Endodermal cell (in vitro differentiated cells): ENCODE measurements at regions not wholly inside any gene's neighbourhood (a gene's known extent, or its start where the extent isn't known, plus 50 kb on each side); places are given as distances from the start of the nearest gene placed in this dataset.
A peak's percentile ranks its signal among the peaks of the same experiment; 100 is the strongest.

Experiments
- DNase-seq: peaks from one replicate; pipeline ENCODE4 v3.0.0-alpha.2; 2017
- H3K27ac ChIP-seq: 2 replicates; pipeline ENCODE4 v1.5.1; 2013; ENCODE audit warnings: mild to moderate bottlenecking, low read depth, low read length, moderate library complexity
- H3K27me3 ChIP-seq: 2 replicates; pipeline ENCODE4 v1.6.1; 2013; ENCODE audit warnings: mild to moderate bottlenecking, low read length, moderate library complexity; ENCODE audit not compliant: insufficient read depth, control insufficient read depth, poor library complexity, severe bottlenecking
- H3K36me3 ChIP-seq: 2 replicates; pipeline ENCODE4 v1.7.0; 2013; ENCODE audit warnings: mild to moderate bottlenecking, low read length, moderate library complexity; ENCODE audit not compliant: control insufficient read depth, insufficient read depth
- H3K4me1 ChIP-seq: one replicate; pipeline ENCODE4 v1.7.0; 2013; ENCODE audit warnings: low read length; ENCODE audit not compliant: control insufficient read depth, insufficient read depth
- H3K4me3 ChIP-seq: 2 replicates; pipeline ENCODE4 v1.5.1; 2013; ENCODE audit warnings: mild to moderate bottlenecking, low read length, moderate library complexity
- H3K9ac ChIP-seq: 2 replicates; pipeline ENCODE4 v1.6.1; 2013; ENCODE audit warnings: mild to moderate bottlenecking, low read length, moderate library complexity; ENCODE audit not compliant: poor library complexity, severe bottlenecking; ENCODE audit errors: extremely low read depth
- H3K9me3 ChIP-seq: 2 replicates; pipeline ENCODE4 v1.6.1; 2013; ENCODE audit warnings: mild to moderate bottlenecking, low read length, moderate library complexity; ENCODE audit not compliant: control insufficient read depth
- H3K27ac Mint-ChIP-seq: 2 replicates; pipeline ENCODE4 v1.8.0; 2020; ENCODE audit warnings: mixed read lengths
- H3K27me3 Mint-ChIP-seq: 2 replicates; pipeline ENCODE4 v1.8.0; 2021; ENCODE audit warnings: mild to moderate bottlenecking, mixed read lengths; ENCODE audit not compliant: insufficient read depth
- H3K36me3 Mint-ChIP-seq: 2 replicates; pipeline ENCODE4 v1.8.0; 2020; ENCODE audit warnings: low read depth, mixed read lengths
- H3K4me1 Mint-ChIP-seq: 2 replicates; pipeline ENCODE4 v1.8.0; 2020; ENCODE audit warnings: mixed read lengths
- H3K4me3 Mint-ChIP-seq: 2 replicates; pipeline ENCODE4 v1.8.0; 2020; ENCODE audit warnings: mild to moderate bottlenecking, moderate library complexity, mixed read lengths
- H3K9me3 Mint-ChIP-seq: 2 replicates; pipeline ENCODE4 v1.8.0; 2020; ENCODE audit warnings: mild to moderate bottlenecking, mixed read lengths
- CTCF ChIP-seq: fragments of 200-600 bp; sonication (generic); conservative IDR thresholded peaks from 2 replicates; pipeline ENCODE4 v1.5.0; 2021; ENCODE audit warnings: antibody characterized with exemption, mild to moderate bottlenecking
- WGBS, 2 experiments: methylation state at CpG; one replicate each; pipeline versions ENCODE4 v1.1.5 to v1.1.7; 2013; ENCODE audit warnings: missing lambda C conversion rate in 2 of 2, mixed read lengths in 1 of 2; ENCODE audit not compliant: insufficient coverage in 1 of 2, insufficient read length in 1 of 2; 5-methylcytosine and 5-hydroxymethylcytosine counted together

DNA sequence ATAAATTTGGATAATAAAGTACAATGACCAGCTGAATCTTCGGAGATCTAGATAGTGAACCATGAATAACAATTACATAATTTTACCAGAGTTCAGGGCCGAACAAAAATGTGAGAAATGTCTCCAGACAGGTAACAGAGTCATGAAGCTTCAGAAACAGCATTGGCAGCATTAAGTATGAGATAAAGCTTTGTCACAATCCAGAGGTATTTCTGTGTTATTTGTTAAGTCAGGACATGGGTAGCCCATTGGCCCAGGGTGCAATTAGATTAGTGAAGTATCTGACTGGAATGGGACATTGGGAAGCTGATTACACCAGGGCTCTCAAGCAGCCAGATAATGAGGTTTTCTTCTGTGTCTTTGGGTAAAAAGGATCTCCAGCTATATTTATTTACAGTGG is 184.2 kb upstream of the PPP1R3A start:
- H3K27me3 ChIP-seq: no peaks in the 10 kb centered on the region
- H3K4me3 ChIP-seq: no peak overlapping the region
- WGBS, 2 experiments: 87 to 100% methylated on average over 1 to 2 of the region's 2 CpGs
- H3K4me3 Mint-ChIP-seq: no peak overlapping the region
- H3K4me1 Mint-ChIP-seq: peaks cover 9% of the 10 kb centered on the region
- H3K27ac ChIP-seq: no peak overlapping the region
- no peaks in the 10 kb centered on the region for H3K36me3 ChIP-seq
- peaks cover 10% of the 10 kb centered on the region for H3K4me1 ChIP-seq
- DNase-seq: no peak
- peak overlapping the region; percentile 5 for H3K9ac ChIP-seq
- TF ChIP-seq CTCF: no peak
- no peak overlapping the region for H3K27ac Mint-ChIP-seq
- H3K9me3 ChIP-seq: no peaks in the 10 kb centered on the region
- H3K27me3 Mint-ChIP-seq: no peaks in the 10 kb centered on the region
- no peaks in the 10 kb centered on the region for H3K36me3 Mint-ChIP-seq
- no peaks in the 10 kb centered on the region for H3K9me3 Mint-ChIP-seq

DNA sequence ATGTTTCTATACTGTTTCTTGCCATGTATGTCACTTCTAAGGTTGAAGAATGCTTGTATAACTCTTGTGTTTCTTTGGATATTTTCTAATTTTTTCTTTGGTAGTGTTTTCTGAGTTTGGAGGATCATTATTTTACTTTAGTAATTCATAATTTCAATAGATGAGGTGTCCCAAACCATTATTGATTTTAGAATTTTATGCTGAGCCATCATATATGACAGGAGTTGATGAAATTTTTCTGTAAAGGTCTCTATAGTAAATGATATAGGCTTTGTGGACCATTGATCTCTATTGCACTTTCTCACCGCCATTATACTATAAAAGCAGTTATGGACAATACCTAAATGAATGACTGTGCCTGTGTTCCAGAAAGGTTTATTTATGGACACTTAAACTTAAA is 183.3 kb upstream of the PPP1R3A start:
- Histone ChIP-seq H3K9ac (no peak overlapping the region), H3K9me3 (no peaks in the 10 kb centered on the region), H3K36me3 (no peaks in the 10 kb centered on the region), H3K27ac (no peak overlapping the region), H3K4me1 (peaks cover 10% of the 10 kb centered on the region), H3K27me3 (no peaks in the 10 kb centered on the region), H3K4me3 (no peak overlapping the region)
- DNase-seq: no peak
- Mint-ChIP-seq H3K27me3 (no peaks in the 10 kb centered on the region), H3K36me3 (no peaks in the 10 kb centered on the region), H3K27ac (no peak overlapping the region), H3K9me3 (no peaks in the 10 kb centered on the region), H3K4me3 (no peak overlapping the region), H3K4me1 (peaks cover 11% of the 10 kb centered on the region)
- WGBS, 2 experiments: 100% methylated on average over 1 of the region's 1 CpG; no CpG with 5 or more reads in 1 of the 2 experiments
- TF ChIP-seq CTCF: no peak

DNA sequence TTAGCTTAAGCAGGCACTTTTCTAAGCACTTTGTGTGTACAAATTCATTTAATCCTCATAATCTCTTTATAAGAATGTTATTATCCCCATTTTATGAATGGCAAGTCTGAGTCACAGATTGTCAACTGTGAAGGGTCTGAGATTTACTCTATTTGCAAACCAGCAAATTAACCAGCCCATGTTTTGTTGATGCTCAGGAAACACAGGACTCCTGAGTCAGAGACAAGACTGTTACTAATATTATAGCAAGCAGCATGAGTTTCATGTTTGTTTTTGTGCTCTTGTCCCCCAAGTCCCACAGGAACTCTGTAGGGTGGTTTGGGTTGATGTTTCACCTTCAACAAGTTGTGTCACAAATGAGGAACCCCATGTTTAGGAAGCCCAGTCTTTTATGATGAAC is 182.0 kb upstream of the PPP1R3A start:
- peaks cover 2% of the 10 kb centered on the region for H3K36me3 Mint-ChIP-seq
- Histone ChIP-seq H3K36me3 (no peaks in the 10 kb centered on the region), H3K4me1 (peaks cover 10% of the 10 kb centered on the region), H3K9ac (no peak overlapping the region), H3K4me3 (no peak overlapping the region), H3K27me3 (no peaks in the 10 kb centered on the region), H3K9me3 (peaks cover 1% of the 10 kb centered on the region), H3K27ac (no peak overlapping the region)
- no peaks in the 10 kb centered on the region for H3K27me3 Mint-ChIP-seq
- TF ChIP-seq CTCF: no peak
- DNase-seq: no peak
- H3K4me3 Mint-ChIP-seq: no peak overlapping the region
- no peaks in the 10 kb centered on the region for H3K9me3 Mint-ChIP-seq
- H3K27ac Mint-ChIP-seq: no peak overlapping the region
- H3K4me1 Mint-ChIP-seq: peaks cover 11% of the 10 kb centered on the region
